GDM1 (cell line): ENCODE measurements at regions not wholly inside any gene's neighbourhood (a gene's known extent, or its start where the extent isn't known, plus 50 kb on each side); places are given as distances from the start of the nearest gene placed in this dataset.

Experiments used
- DNase-seq: peaks from one replicate; lab custom pipeline; 2025; lab: John Stamatoyannopoulos, UW

DNA sequence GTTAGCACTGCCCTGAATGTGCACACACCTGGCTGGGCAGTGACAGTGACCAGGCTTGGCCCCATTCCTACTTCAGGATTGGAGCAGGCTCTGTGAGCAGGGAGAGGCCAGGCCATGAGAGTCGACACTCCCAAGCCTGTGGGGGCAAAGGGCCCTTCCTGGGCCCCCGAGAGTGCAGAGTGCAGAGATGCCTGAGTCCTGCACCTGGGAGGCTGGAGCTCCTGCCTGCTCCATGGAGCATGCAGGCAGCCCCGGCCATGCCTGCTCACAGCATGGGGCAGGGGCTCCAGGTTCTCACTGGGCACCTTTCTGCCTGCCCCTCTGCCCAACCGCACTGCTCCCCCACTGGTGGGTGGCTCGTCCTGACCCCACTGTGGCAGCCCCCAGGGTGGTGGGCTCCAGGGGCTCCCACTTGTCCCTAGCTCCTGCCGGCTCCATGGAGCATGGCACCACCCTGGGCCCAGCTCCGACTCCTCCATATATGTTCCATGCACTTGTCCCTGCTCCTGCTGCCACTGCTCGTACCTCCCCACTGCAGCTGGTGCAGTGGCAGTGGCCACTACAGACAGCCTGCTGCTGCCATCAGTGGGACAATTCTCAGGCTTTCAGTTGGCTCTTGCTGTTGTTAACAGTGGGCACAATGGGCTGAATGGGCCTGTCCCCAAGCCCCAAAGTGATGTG, 282.0 kb downstream of the RPRM start:
- no peak for DNase-seq

DNA sequence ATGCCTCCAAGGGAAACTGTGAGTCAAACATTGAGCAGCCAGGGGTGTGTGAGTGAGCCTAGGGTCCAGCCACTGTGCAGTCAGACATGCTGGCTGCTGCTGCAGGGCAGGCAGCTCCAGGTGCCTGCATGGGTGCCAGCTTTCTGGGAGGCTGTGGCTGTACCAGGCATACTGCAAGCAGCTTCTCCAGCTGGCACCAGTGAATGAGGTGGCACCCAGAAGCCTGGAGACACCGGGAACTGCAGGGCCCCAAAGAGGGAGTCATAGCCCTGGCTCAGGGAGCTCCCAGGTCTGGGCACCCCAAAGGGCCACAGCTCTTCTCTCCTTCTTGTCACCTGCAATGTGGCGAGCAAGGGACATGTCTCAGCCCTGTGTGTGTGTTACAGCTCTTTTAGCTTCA, 283.2 kb downstream of the RPRM start:
- DNase-seq, result no peak

DNA sequence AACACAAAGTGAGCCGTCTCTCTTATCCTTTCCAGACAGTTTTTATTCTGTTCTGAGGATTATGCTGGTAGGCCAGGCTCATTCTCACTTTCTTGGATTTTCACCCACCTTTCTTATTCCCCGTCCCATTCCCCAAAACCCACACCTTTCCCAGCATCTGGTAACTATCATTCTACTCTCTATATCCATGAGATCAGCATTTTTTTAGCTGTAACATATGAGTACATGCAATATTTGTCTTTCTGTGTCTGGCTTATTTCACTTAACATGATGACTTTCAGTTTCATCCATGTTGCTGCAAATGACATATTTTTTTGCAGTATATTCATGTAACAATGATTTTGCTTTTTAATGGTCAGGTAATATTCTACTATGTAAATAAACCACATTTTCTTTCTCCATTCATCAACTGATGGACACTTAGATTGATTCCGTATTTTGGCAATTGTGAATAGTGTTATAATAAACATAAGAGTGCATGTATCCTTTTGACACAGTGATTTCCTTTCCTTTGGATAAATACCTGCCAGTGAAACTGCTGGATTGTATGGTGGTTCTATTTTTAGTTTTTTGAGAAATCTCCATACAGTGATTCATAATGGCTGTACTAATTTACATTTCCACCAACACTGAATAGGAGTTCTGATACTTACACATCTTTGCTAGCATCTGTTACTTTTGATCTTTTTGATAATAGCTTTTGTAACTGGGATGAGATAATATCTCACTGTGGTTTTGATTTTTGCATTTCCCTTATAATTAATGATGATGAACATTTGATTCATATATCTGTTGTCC, 289.3 kb downstream of the RPRM start:
- no peak for DNase-seq

DNA sequence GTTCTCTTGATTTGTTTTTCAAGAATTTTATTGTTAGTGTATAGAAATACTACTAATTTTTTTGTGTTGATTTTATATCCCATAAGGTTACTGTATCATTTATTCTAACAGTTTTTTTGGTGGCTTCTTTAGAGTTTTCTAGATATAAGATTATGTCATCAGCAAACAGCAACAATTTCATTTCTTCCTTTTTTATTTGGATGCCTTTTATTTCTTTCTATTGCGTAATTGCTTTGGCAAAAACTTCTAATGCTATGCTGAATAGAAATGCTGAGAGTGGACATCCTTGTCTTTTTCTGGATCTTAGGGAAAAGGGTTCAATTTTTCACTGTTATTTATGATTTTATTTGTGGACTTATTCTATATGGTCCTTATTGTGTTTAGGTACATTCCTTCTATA, 298.8 kb downstream of the RPRM start:
- no peak for DNase-seq

DNA sequence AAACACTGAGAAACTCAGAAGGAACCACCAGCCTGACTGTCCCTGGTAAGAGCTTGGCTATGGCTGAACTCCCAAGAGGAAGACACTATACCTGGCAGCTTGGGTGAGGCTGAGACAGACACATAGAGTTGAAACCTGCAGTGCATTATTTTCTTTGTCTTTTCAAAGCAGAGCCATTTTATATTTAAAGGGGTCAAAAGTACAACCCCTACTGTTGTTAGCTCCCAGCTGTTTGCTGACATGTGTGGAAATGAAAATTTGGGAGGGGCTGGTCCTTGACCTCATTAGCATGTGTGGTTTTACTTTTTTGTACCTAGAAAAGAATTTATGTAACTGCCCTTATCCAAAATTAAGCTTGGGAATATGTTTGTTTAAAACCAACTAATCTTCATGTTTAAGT, 309.0 kb downstream of the RPRM start:
- no peak for DNase-seq

- no peak for DNase-seq
Measured at GRCh38 chr2:153165021-153165420, 313.5 kb downstream of the RPRM start.

- peak; percentile 10 for DNase-seq
Measured at GRCh38 chr2:153163055-153163454, 315.5 kb downstream of the RPRM start.

GRCh38 chr2:153156743-153157142, 321.8 kb downstream of the RPRM start:
- DNase-seq, result no peak

DNA sequence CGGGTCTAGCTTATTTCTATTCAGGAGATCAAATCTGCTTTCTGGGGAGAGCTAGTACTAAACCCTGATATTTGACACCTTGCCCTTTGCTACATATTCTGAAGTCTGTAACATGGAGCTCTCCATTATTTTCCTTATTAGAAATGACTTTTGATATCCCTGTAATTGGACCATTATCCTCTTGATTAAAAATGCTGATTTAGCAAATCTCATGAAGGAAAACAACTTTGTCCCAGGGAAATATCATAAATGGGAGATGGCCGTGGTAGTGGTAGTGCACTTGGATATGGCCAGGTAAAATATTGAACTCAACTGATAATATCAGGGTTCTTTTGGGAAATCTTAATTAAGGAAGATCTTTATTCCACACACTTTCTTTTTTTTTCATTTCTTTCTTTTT, 326.5 kb downstream of the RPRM start:
- no peak for DNase-seq

DNA sequence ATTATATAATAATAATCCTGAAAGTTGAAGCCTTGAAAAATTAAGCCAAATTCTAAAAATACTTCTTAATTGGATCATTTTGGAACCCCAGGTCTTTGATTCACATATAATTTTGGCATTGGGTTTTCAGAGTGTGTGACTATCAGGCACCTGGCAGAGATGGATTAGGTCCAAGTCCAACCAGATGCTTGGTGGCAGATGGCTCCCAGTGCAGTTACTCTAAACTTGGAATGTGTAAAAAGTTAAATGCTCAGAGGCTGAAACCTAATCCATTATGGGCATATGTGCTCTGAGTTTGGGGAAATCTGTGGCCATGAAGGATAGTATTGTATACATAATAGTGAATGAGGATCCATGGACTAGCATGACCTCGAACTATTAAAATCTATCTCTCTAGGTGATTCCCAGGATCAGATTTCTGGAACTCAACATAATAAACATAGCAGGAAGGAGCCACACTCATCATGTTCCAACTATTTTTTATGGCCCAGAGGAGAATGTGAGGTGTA, 333.0 kb downstream of the RPRM start:
- DNase-seq, result no peak

- no peak for DNase-seq
Measured at GRCh38 chr2:153143540-153143939, 335.0 kb downstream of the RPRM start.

GRCh38 chr2:153140498-153140897, 338.1 kb downstream of the RPRM start:
- no peak for DNase-seq

GRCh38 chr2:153138651-153139375, 339.7 kb downstream of the RPRM start:
- no peak for DNase-seq

- DNase-seq, result no peak
Measured at GRCh38 chr2:153136216-153136615, 342.3 kb downstream of the RPRM start.

GRCh38 chr2:153134725-153135124, 343.8 kb downstream of the RPRM start:
- no peak for DNase-seq

DNA sequence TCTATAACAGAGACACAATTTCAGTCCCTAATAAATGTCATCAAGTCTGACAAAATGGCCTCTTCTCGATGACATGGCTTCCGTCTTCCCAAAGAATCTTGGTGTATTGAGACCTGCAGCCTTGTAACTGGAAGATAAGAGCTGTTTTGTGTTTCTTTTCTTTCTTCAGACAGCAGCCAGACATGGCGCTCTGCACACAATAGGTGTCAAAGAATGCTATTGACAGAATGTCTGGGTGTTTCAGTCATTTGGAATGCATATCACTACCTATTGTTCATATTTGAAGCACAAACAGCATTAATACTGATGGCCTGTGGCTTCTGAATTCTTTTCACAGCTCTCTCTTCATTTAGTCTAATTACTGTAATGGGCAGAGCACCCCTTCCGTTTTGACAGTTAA, 344.8 kb downstream of the RPRM start:
- no peak for DNase-seq

- DNase-seq, result no peak
Measured at GRCh38 chr2:153132418-153132817, 346.1 kb downstream of the RPRM start.

GRCh38 chr2:153115141-153115540, 363.4 kb downstream of the RPRM start:
- DNase-seq, result no peak

DNA sequence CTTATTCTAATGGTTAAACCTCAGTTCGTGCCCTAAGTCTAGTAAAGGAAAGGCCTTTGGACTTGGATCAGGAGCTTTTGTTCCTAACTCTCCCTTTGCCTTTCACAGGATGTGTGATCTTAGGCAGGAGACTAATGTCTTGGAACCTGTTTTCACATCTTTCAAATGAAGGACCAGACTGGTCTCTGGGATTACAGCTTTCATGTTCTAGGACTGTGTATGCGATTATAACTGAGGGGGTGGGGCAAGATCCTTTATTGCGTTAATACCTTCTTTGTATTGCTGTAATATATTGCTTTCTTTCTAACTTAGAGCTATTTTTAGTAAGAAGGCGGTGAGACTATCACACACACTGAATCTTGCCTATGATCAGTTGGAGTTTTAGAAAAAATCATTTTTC, 368.1 kb downstream of the RPRM start:
- no peak for DNase-seq

- DNase-seq, result no peak
Measured at GRCh38 chr2:153109793-153110192, 368.8 kb downstream of the RPRM start.

DNA sequence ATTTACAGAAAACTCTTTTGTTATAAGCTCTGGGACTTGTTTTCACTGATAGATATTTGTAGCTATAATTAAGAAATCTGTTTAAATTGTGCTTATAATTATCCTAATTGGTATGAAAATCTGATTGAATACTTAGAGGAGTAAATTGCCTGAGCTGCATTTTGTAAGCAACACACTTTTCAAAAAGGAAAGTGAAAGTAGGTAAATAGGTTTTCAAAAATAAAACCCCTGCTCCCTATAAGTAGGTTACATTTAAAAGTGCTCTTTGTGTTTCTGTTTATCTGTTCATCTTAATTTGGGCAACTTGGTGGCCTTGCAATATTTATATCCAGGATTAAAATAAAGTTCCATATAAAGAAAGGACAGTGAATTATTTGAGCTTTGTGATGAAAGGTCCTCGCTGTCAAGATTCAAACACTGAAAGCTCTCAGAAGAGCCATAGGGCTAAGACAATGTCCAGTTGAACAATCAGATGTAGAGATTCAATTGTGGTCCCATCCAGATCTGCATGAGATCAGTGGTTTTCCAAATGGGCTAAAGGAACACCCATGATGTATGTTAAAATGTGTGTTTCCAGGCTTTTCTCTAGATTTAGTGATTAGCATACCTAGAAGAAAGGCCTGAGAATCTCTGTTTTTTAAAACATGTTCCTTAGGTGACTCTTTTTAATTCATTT, 371.6 kb downstream of the RPRM start:
- DNase-seq, result no peak
